PC-9 (cell line): ENCODE measurements at regions not wholly inside any gene's neighbourhood (a gene's known extent, or its start where the extent isn't known, plus 50 kb on each side); places are given as distances from the start of the nearest gene placed in this dataset.

Experiments used
- BruUV-seq: library from RNA; stranded (reverse); fragments of 400-500 nt; replicated peaks from 2 replicates; lab custom pipeline; 2021; lab: Mats Ljungman, UMichigan
- CTCF ChIA-PET: fragments of 300-600 bp; sonication (Branson Sonifier 250); formaldehyde crosslinking; loops from one replicate; lab custom pipeline; 2022; ENCODE audit warnings: antibody characterized with exemption; lab: Charles Lee
- POLR2A ChIA-PET: fragments of 300-600 bp; sonication (Branson Sonifier 250); formaldehyde crosslinking; loops from one replicate; lab custom pipeline; 2022; ENCODE audit warnings: antibody characterized with exemption; ENCODE audit not compliant: unreplicated experiment; lab: Charles Lee
- DNase-seq, 2 experiments: peaks; one replicate each; pipeline versions ENCODE4 v3.0.0 to v3.0.0-alpha.2; 2015 to 2022; ENCODE audit warnings: mixed read lengths in 1 of 2
- H2AFZ ChIP-seq: fragments of 200-600 bp; sonication (generic); 2 replicates; pipeline ENCODE4 v1.8.1; 2017; ENCODE audit warnings: antibody characterized with exemption
- H3F3A ChIP-seq: fragments of 200-600 bp; sonication (generic); 2 replicates; pipeline ENCODE4 v1.8.1; 2017; ENCODE audit warnings: antibody characterized with exemption, mild to moderate bottlenecking, low read depth; ENCODE audit not compliant: insufficient read depth
- H3K27ac ChIP-seq: fragments of 200-600 bp; sonication (generic); 2 replicates; pipeline ENCODE4 v1.6.1; 2016; ENCODE audit warnings: mixed run types
- H3K27me3 ChIP-seq: fragments of 200-600 bp; sonication (generic); 2 replicates; pipeline ENCODE4 v1.6.1; 2016; ENCODE audit warnings: low read depth, mixed run types; ENCODE audit not compliant: insufficient read depth
- H3K36me3 ChIP-seq: fragments of 200-600 bp; sonication (generic); 2 replicates; pipeline ENCODE4 v1.6.1; 2016; ENCODE audit warnings: low read depth, mixed run types
- H3K4me1 ChIP-seq: fragments of 200-600 bp; sonication (generic); replicated peaks from 2 replicates; pipeline ENCODE4 v1.6.1; 2016; ENCODE audit warnings: mixed run types; ENCODE audit not compliant: insufficient read depth
- H3K4me2 ChIP-seq: fragments of 200-600 bp; sonication (generic); 2 replicates; pipeline ENCODE4 v1.6.1; 2017; ENCODE audit warnings: mixed run types
- H3K4me3 ChIP-seq: fragments of 200-600 bp; sonication (generic); 2 replicates; pipeline ENCODE4 v1.6.1; 2016; ENCODE audit warnings: mixed run types
- H3K79me2 ChIP-seq: fragments of 200-600 bp; sonication (generic); 2 replicates; pipeline ENCODE4 v1.6.1; 2017; ENCODE audit warnings: low read depth, mixed run types
- H3K9me2 ChIP-seq: fragments of 200-600 bp; sonication (generic); 2 replicates; pipeline ENCODE4 v1.8.1; 2017; ENCODE audit warnings: mild to moderate bottlenecking; ENCODE audit not compliant: insufficient read depth
- H3K9me3 ChIP-seq: fragments of 200-600 bp; sonication (generic); 2 replicates; pipeline ENCODE4 v1.8.1; 2016; ENCODE audit warnings: low read depth; ENCODE audit not compliant: insufficient read depth
- H4K20me1 ChIP-seq: fragments of 200-600 bp; sonication (generic); 2 replicates; pipeline ENCODE4 v1.8.1; 2017; ENCODE audit not compliant: insufficient read depth
- EZH2 ChIP-seq: fragments of 200-600 bp; sonication (generic); IDR thresholded peaks from 2 replicates; pipeline ENCODE4 v1.8.0; 2017; ENCODE audit warnings: antibody characterized with exemption, low read depth
- intact Hi-C: fragments of 100-400 bp; cut with micrococcal nuclease; formaldehyde crosslinking; loops from one replicate; pipeline ENCODE4 v1.10.0; 2022; ENCODE audit not compliant: unreplicated experiment
- TF ChIP-seq, protein P1 (sequence below): fragments of 200-600 bp; sonication (generic); conservative IDR thresholded peaks from 2 replicates; pipeline ENCODE4 v1.6.1; 2017; ENCODE audit warnings: mixed run types, antibody characterized with exemption, mild to moderate bottlenecking, moderate library complexity

DNA sequence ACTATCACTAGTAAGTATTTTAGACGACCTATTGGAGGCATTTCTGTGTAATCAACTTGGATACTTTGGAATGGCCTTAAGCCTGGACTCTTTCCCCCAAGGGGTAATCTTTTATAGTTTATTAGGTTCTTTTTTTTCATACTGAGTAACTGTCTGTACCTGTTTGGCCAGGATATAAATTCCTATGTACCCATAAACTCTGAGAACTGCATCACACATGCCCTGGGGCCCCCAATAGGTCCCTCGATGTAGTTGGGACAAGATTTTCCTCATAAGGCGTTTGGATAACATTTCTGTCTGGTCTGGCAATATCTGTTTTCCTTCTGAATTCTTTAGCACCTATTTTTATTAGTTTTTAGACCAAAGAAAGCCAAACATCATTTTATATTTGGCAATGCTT is 86.4 kb upstream of the WNT7A start:
- peak in 1 of 2 experiments; percentile 42 for DNase-seq
- H3K27me3 ChIP-seq = 0 out of 2 replicates have a peak, but pooled peaks cover 4% of the 10 kb centered on the region
- ChIA-PET POLR2A (no interaction called here), CTCF (no interaction called here)
- no peak overlapping the region for H3K4me3 ChIP-seq
- no peaks in the 10 kb centered on the region for H4K20me1 ChIP-seq
- peaks cover 9% of the 10 kb centered on the region; the same call in 1 of the 2 replicates for H3K9me3 ChIP-seq
- TF ChIP-seq, protein P1, sequence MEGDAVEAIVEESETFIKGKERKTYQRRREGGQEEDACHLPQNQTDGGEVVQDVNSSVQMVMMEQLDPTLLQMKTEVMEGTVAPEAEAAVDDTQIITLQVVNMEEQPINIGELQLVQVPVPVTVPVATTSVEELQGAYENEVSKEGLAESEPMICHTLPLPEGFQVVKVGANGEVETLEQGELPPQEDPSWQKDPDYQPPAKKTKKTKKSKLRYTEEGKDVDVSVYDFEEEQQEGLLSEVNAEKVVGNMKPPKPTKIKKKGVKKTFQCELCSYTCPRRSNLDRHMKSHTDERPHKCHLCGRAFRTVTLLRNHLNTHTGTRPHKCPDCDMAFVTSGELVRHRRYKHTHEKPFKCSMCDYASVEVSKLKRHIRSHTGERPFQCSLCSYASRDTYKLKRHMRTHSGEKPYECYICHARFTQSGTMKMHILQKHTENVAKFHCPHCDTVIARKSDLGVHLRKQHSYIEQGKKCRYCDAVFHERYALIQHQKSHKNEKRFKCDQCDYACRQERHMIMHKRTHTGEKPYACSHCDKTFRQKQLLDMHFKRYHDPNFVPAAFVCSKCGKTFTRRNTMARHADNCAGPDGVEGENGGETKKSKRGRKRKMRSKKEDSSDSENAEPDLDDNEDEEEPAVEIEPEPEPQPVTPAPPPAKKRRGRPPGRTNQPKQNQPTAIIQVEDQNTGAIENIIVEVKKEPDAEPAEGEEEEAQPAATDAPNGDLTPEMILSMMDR = no peak
- no peak for TF ChIP-seq EZH2
- H3K9me2 ChIP-seq = no peaks in the 10 kb centered on the region
- BruUV-seq = no TSS peak
- no peaks in the 10 kb centered on the region for H3K36me3 ChIP-seq
- H3K4me2 ChIP-seq = no peak overlapping the region
- no peak overlapping the region for H2AFZ ChIP-seq
- intact Hi-C loops = no loop called here
- no peaks in the 10 kb centered on the region for H3K79me2 ChIP-seq
- H3K4me1 ChIP-seq = no peaks in the 10 kb centered on the region
- H3K27ac ChIP-seq = no peak overlapping the region
- no peaks in the 10 kb centered on the region for H3F3A ChIP-seq

DNA sequence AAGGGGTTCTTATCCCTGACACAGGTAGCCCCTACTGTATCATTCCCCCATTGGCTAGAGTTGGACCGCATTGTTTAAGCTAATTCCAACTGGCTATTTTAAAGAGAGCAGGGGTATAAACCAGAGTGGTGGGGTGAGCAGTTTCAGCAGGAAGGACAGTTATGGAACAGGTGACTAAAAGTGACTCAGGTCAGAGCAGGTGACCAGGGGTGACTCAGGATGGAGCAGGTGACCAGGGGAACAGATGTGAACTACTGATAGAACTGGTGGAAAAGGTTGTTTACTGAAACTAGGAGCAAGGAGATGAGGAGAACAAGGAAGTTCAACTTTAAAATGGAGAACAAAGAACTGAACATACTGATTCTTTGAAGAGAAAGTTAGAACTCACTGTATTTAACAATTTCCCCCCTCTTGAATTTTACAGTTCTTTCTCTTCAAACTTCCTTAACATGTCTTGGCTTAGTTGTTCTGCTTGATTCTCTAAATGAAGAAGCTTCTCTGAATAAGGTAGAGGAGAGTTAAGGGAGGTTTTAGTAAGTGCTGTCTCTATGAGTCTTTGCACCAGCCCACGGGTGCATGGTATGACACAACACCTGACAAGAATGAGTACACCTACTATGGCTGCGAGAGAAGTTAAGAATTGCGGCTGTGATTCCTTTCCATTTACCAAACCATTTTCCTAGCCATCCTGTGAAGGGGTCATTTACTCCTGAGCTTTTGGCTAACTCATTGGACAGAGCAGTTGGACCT is 83.4 kb upstream of the WNT7A start:
- Histone ChIP-seq H3K9me3 (peaks cover 9% of the 10 kb centered on the region; the same call in 1 of the 2 replicates), H3K4me2 (no peak overlapping the region), H3K4me3 (no peak overlapping the region), H3K36me3 (no peaks in the 10 kb centered on the region), H2AFZ (no peak overlapping the region), H3K27me3 (no peaks in the 10 kb centered on the region), H3K4me1 (no peaks in the 10 kb centered on the region), H3K27ac (peak overlapping the region; percentile 21; the same call in 1 of the 2 replicates), H3K79me2 (no peaks in the 10 kb centered on the region), H3F3A (no peaks in the 10 kb centered on the region), H4K20me1 (no peaks in the 10 kb centered on the region), H3K9me2 (no peaks in the 10 kb centered on the region)
- ChIA-PET CTCF (no interaction called here), POLR2A (interaction anchor here (0.6 kb wide), 1 partner anchor 215 kb away, joined by 3 read pairs; the partner anchor contains the start of genes LSM3 and XPC)
- intact Hi-C loops = no loop called here
- no TSS peak for BruUV-seq
- DNase-seq = peak; percentile 23 to 40
- TF ChIP-seq, protein P1 = no peak
- TF ChIP-seq EZH2 = no peak

DNA sequence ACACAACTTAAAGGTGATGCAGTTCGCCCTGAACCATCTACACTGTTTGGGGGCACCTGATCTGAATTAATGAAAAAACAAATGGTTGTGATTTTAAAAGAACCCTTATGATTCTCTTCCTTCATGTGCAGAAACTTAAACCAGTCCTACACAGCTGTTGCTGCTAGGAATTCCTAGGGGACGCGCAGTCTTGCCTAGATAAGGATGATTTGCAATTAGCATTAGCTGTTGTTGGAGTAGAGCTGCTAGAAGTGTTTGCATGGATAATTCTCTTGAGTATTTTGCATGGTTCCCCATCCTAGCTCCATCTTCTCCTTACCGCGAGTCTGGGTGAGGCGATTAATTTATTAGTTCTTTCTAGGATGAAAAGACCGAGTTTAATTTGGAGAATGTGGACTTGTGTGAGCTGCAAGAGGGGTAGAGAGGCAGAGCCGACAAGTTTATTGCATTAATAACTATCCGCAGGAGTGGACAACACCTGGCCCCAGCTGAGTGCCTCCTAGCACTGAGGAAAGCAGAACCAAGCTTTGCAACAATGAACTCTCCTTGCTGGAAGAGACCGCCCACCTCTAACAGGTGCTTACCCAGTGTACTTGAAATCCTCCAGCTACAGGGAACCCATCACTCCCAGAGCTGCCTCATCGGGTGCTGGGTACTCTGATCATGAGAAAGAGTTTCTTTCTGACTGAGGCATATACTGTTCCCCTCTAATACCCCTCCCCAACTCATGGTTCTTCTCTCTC is 75.0 kb upstream of the WNT7A start:
- H3K4me3 ChIP-seq = no peak overlapping the region
- BruUV-seq = no TSS peak
- TF ChIP-seq, protein P1 = no peak
- no peaks in the 10 kb centered on the region for H3F3A ChIP-seq
- ChIA-PET POLR2A (interaction anchor here (0.6 kb wide), 2 partner anchors 171 to 1691 kb away, joined by 3 to 4 read pairs; no protein-coding TSS in a partner anchor), CTCF (no interaction called here)
- no peaks in the 10 kb centered on the region; the same call in 1 of the 2 replicates for H3K27me3 ChIP-seq
- H3K27ac ChIP-seq = no peak overlapping the region
- no peaks in the 10 kb centered on the region for H3K4me1 ChIP-seq
- H3K4me2 ChIP-seq = no peak overlapping the region
- intact Hi-C loops = no loop called here
- H3K9me2 ChIP-seq = no peaks in the 10 kb centered on the region
- no peaks in the 10 kb centered on the region for H3K9me3 ChIP-seq
- no peak for DNase-seq
- no peaks in the 10 kb centered on the region for H3K36me3 ChIP-seq
- H2AFZ ChIP-seq = no peak overlapping the region
- H3K79me2 ChIP-seq = no peaks in the 10 kb centered on the region
- no peaks in the 10 kb centered on the region for H4K20me1 ChIP-seq
